ENCODE measurements at regions not wholly inside any gene's neighbourhood (a gene's known extent, or its start where the extent isn't known, plus 50 kb on each side); places are given as distances from the start of the nearest gene placed in this dataset.

DNA sequence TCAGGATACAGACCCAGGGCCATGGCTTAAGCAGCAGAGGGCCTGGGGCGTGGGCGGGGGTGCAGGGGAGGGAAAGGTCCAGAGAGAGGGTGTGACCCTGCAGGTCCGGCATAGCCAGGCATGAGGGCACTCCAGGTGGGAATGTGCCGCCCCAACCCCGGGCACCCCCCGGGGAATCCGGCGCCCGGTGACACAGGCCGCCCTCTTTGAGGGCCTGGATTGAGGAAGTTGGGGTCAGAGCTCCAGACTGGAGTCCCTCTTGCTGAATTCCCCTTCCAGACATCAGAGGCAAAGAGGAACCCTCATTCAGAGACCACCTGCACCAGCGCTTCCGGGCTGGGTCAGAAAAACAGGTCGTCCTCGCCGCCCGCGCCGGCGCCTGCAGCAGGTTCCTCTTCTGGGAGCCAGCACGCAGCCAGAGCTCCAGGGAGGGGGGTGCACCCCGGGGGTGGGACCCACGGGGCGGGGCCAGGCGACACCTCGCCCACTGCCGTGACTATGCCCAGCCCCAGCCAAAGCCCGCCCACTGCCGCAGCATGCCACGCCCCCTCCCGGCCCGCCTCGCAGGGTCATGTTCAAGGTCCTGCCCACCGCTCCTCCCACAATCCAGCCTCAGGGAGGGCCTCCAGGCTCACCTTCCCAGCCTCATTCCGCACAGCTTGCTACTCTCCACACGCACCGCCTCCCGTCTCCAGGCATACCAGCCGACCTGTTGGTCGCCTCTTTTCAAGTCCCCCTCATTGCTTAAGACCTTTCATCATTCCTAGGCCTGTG is 98.3 kb upstream of the ID2 start:
- H3K27ac Mint-ChIP-seq = peak overlapping the region; percentile 86
- H3K4me1 Mint-ChIP-seq (ENCODE audit: low read depth) = peaks cover 90% of the 10 kb centered on the region
- no peaks in the 10 kb centered on the region for H3K9me3 Mint-ChIP-seq
- no peaks in the 10 kb centered on the region for H3K36me3 Mint-ChIP-seq (ENCODE audit: low read depth)
- peak overlapping the region; percentile 55 for H3K4me3 Mint-ChIP-seq
- peaks cover 13% of the 10 kb centered on the region for H3K27me3 Mint-ChIP-seq

DNA sequence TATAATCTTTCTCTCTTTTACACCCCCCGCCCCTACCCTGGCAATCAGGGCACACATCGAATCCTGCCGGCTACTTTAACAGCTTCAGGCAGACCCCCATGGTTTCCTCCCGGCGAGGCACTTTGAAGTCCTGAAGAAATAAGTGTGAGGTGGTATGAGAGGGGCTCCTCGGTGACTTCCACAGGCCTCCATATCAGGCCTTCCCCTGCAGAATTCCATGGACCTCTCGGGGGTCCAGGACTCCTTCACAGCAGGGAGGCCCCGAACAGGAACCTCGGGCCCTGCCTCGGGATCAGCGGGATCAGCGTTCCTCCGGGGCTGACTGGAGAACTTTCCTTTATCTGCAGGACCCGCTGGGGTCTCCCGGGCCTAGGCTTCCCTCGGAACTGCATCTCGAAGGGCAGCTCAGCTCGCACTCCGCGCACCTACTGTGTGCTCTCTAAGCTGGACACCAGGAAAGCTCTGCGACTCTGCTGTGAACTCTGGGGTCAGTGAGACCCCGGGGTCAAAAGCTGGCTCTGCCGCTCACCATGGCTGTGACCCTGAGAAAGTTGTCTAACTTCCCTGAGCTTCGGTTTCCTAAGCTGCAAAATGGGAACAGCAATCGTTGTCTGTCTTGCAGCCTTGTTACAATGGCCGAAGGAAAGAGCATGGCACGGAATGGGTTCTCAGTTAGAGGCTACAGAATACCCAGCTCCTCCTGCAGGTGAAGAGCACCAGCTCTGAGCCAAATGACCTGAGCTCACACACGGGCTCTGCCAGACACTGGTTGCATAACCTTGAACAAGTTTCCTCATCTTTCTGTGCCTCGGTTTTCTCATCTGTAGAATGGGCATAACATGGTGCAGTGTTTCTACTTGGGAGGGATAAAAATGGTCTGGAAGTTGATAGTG is 97.4 kb upstream of the ID2 start:
- Mint-ChIP-seq H3K27me3 (peaks cover 17% of the 10 kb centered on the region), H3K9me3 (no peaks in the 10 kb centered on the region), H3K36me3 (ENCODE audit: low read depth) (no peaks in the 10 kb centered on the region), H3K4me3 (peak overlapping the region; percentile 55), H3K27ac (peak overlapping the region; percentile 86), H3K4me1 (ENCODE audit: low read depth) (peaks cover 92% of the 10 kb centered on the region)

- Mint-ChIP-seq H3K4me1 (ENCODE audit: low read depth) (peaks cover 70% of the 10 kb centered on the region), H3K27me3 (peaks cover 27% of the 10 kb centered on the region), H3K4me3 (no peak overlapping the region), H3K9me3 (no peaks in the 10 kb centered on the region), H3K36me3 (ENCODE audit: low read depth) (no peaks in the 10 kb centered on the region), H3K27ac (peak overlapping the region; percentile 85)
These were observed 95.3 kb upstream of the ID2 start for GRCh38 chr2:8586457-8587051.

DNA sequence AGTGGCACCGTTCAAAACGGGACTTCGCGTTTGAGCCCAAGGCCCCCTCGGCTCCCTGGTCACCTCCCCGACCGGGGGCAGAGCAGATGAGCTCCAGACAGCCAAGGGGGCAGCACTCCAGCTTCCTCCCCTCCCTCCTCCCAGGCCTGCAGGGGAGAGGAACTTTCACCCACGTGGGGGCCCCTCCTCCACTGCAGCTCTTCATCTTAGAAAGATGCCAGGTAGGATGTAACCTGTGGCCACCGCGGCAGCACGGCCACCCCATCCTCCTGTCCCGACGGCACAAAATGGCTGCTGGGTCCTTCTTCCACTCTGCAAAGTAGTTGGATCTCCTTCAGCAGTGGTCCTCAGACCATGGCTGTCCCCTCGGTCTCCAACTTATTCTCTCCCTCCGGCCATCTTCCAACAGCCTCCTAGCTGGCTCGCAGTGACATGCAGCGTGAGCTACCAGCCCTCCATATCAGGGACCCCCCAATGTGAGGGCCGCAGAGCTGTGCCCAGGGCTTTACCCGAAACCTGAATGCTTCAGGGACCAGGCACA is 94.5 kb upstream of the ID2 start:
- Mint-ChIP-seq H3K36me3 (ENCODE audit: low read depth) (no peaks in the 10 kb centered on the region), H3K9me3 (no peaks in the 10 kb centered on the region), H3K27me3 (peaks cover 27% of the 10 kb centered on the region), H3K4me3 (no peak overlapping the region), H3K27ac (no peak overlapping the region), H3K4me1 (ENCODE audit: low read depth) (peaks cover 63% of the 10 kb centered on the region)

DNA sequence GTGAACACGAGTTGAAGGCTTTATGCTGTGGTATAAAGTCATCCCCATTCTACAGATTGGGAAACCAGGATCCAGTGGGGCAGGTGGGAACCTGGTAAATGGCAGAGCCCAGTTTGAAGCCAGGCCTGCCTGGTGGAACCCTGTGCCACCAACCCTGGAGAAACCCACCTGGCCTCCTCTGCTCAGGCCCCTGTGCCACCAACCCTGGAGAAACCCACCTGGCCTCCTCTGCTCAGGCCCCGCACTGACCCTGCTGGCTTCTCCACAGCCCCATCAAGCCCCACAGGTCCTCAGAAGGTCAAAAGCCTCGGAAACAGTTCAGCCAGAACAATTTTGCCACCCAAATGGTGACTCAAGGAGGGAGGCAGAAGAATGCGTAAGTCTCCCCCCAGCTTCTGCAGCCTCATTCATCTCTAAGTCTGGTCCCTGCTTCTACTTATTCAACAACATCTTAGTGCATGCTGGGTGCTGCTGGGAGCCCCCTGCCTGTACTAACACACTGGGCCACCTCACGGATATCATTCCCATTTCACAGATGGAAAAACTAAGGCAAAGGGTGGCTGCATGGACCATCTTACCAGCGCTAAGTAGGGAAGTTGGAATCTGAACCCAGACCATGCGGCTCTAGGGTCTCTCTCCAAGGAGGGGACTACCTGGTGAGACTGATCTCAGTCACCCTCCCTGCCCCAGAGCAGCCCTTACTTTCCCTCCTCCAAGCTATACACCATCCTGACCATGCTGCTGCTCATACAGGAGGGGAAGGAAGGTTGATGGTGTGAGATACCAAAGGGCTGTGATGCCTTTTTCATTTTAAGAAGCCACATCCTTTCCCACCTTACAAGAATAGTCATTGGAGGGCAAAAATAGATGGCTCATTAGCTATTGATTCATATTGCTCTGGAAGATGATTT is 93.7 kb upstream of the ID2 start:
- H3K36me3 Mint-ChIP-seq (ENCODE audit: low read depth) = no peaks in the 10 kb centered on the region
- no peak overlapping the region for H3K4me3 Mint-ChIP-seq
- peak overlapping the region; percentile 71 for H3K27ac Mint-ChIP-seq
- peaks cover 54% of the 10 kb centered on the region for H3K4me1 Mint-ChIP-seq (ENCODE audit: low read depth)
- H3K9me3 Mint-ChIP-seq = no peaks in the 10 kb centered on the region
- H3K27me3 Mint-ChIP-seq = peaks cover 27% of the 10 kb centered on the region

- H3K27ac Mint-ChIP-seq = no peak overlapping the region
- no peaks in the 10 kb centered on the region for H3K9me3 Mint-ChIP-seq
- no peaks in the 10 kb centered on the region for H3K36me3 Mint-ChIP-seq (ENCODE audit: low read depth)
- peaks cover 49% of the 10 kb centered on the region for H3K4me1 Mint-ChIP-seq (ENCODE audit: low read depth)
- no peak overlapping the region for H3K4me3 Mint-ChIP-seq
- H3K27me3 Mint-ChIP-seq = peaks cover 27% of the 10 kb centered on the region
These were observed 93.0 kb upstream of the ID2 start for GRCh38 chr2:8588831-8589191.

- Mint-ChIP-seq H3K9me3 (no peaks in the 10 kb centered on the region), H3K4me3 (no peak overlapping the region), H3K27me3 (peaks cover 24% of the 10 kb centered on the region), H3K27ac (no peak overlapping the region), H3K4me1 (ENCODE audit: low read depth) (peaks cover 42% of the 10 kb centered on the region), H3K36me3 (ENCODE audit: low read depth) (no peaks in the 10 kb centered on the region)
These were observed 92.1 kb upstream of the ID2 start for GRCh38 chr2:8589721-8590120.

DNA sequence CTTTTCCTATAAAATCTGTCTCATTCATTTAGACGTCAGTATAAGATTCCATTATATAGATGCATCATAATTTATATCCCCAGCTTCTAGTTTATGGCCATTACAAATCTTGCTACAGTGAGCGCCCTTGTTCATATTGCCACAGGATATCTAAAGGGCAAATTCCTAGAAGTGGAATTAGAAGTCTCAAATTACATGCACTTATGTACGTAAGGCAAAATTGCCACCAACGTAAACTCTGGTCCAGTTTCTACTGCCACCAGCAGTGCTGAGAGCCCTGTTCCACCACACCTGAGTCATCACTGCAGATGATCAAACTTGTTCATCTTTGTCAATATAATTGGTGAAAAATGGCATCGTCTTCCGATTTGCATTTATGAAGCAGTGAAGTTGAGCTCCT is 90.9 kb upstream of the ID2 start:
- Mint-ChIP-seq H3K36me3 (ENCODE audit: low read depth) (no peaks in the 10 kb centered on the region), H3K27ac (no peak overlapping the region), H3K9me3 (no peaks in the 10 kb centered on the region), H3K4me1 (ENCODE audit: low read depth) (peaks cover 34% of the 10 kb centered on the region), H3K4me3 (no peak overlapping the region), H3K27me3 (peaks cover 20% of the 10 kb centered on the region)

DNA sequence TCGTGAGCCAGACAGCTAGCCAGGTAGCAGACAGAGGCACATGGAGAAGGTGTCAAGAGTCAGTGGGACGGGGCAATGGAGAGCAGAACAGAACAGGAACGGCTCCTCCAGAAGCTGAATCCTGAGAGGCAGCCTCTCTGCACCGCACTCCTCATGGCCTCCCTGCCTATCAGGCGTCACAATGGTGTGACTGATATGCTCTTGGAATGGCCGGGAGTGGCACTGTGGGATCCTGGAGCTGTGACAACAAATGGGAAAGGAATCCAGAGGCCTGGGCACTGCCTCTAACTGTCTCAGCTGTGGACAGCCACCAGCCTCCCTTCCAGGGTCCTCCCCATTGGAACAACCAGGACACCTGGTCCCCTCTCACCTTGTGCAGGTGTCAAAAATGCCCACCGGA is 89.1 kb upstream of the ID2 start:
- Mint-ChIP-seq H3K4me1 (ENCODE audit: low read depth) (peaks cover 19% of the 10 kb centered on the region), H3K36me3 (ENCODE audit: low read depth) (no peaks in the 10 kb centered on the region), H3K4me3 (no peak overlapping the region), H3K9me3 (no peaks in the 10 kb centered on the region), H3K27me3 (peaks cover 20% of the 10 kb centered on the region), H3K27ac (no peak overlapping the region)

DNA sequence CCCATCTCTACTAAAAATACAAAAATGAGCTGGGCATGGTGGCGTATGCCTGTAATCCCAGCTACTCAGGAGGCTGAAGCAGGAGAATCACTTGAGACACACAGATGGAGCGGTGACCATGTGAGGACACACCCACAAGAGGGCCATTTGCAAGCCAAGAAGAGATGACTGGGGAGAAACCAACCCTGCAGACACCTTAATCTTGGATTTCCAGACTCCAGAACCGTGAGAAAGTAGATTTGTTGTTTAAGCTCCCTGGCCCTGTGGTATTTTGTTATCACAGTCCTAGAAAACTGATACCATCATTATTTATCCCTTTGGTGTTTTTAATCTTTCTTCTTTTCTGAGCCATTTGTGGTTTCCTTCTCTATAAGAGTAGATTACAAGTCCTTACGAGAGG is 88.6 kb upstream of the ID2 start:
- peaks cover 14% of the 10 kb centered on the region for H3K4me1 Mint-ChIP-seq (ENCODE audit: low read depth)
- H3K9me3 Mint-ChIP-seq = no peaks in the 10 kb centered on the region
- H3K36me3 Mint-ChIP-seq (ENCODE audit: low read depth) = no peaks in the 10 kb centered on the region
- peaks cover 16% of the 10 kb centered on the region for H3K27me3 Mint-ChIP-seq
- H3K27ac Mint-ChIP-seq = no peak overlapping the region
- H3K4me3 Mint-ChIP-seq = no peak overlapping the region

DNA sequence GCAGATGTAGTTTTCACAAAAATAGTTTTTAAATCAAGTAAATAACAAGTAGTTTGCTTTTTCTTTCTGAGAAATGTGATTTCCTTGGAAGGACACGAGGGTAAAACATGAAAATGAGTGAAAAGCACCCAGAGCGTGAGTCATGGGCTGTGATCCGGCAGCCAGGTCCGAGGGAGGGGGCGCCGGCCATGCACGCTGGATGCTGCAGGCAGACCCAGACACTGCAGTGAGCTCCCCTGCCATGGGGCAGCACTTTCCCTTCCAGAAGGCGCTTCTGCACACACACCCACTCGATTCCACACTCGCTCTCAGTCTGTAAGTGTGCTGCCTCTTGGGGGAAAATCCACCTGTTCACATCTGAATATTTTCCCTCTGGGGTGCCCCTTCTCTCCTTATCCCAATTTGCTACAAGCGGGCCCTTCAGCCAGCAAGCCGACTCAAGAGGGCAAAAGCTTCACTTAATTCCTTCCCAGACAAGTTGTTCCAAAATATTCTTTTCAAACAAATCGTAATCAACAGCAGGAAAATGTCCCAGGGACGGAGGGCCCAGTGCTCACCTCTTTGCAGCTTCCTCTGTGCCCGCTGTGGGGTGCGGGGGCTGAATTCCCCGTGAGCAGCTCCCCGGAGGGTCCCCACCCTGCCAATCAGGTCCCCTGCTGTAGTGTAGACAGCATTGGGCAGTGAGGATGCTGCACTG is 87.0 kb upstream of the ID2 start:
- no peak overlapping the region for H3K4me3 Mint-ChIP-seq
- no peak overlapping the region for H3K27ac Mint-ChIP-seq
- peaks cover 6% of the 10 kb centered on the region for H3K4me1 Mint-ChIP-seq (ENCODE audit: low read depth)
- H3K27me3 Mint-ChIP-seq = peaks cover 8% of the 10 kb centered on the region
- H3K9me3 Mint-ChIP-seq = no peaks in the 10 kb centered on the region
- H3K36me3 Mint-ChIP-seq (ENCODE audit: low read depth) = no peaks in the 10 kb centered on the region

DNA sequence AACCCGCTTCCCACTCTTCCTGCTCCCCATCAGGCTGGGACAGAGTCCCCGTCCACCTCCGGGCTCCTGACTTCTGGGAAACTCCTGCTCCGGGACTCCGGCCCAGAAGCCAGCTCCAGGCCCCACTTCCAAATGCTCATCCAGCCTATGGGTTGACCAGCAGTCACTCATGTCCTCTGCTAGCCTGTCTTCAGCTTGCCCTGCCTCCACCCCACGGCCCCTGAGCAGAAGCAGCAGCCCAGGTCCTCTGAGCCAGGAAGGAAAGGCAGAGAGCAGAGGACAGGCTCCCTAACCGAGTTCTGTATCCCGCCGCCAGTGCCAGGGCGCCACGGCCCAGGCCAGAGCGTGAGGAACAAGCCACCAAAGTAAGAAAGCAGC is 86.4 kb upstream of the ID2 start:
- no peak overlapping the region for H3K27ac Mint-ChIP-seq
- H3K9me3 Mint-ChIP-seq = no peaks in the 10 kb centered on the region
- H3K36me3 Mint-ChIP-seq (ENCODE audit: low read depth) = no peaks in the 10 kb centered on the region
- peaks cover 6% of the 10 kb centered on the region for H3K4me1 Mint-ChIP-seq (ENCODE audit: low read depth)
- peaks cover 5% of the 10 kb centered on the region for H3K27me3 Mint-ChIP-seq
- no peak overlapping the region for H3K4me3 Mint-ChIP-seq

DNA sequence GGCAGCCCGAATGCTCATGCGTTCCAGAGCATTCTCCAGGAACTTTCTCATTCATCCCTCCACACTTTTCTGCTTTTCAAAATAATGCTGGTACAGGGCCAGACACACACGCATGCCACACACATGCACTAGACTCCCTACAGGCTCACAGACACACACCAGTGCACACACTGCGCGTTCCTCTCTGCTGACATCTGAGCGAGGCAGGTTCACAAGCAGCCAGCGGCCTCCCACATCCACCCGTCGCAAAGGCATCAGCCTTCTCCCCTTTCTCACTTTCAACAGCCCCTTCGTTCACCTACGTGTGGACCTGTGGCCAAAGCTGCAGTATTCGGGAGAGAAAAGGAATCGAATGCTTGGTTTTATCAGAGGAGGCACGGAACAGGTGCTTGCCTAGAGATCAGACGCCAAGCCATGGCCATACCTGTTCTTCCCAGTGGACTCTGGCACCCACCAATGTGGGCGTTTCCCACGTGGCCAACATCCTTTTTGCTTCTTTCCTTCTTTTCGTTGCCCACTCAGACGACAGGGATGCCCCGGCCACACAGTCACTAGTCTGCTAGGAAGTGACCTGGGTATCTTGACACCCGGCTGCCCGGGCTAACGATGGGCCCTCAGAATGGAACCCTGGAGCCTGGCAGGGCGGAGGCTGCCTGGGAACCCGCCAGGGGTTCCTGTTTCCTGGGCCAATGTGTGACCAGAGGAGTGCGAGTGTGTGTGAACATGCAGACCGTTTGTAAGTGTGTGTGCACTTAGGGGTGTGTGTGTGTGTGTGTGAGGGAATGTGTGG is 85.8 kb upstream of the ID2 start:
- H3K27ac Mint-ChIP-seq = peak overlapping the region; percentile 70
- H3K36me3 Mint-ChIP-seq (ENCODE audit: low read depth) = no peaks in the 10 kb centered on the region
- peaks cover 5% of the 10 kb centered on the region for H3K27me3 Mint-ChIP-seq
- peaks cover 6% of the 10 kb centered on the region for H3K4me1 Mint-ChIP-seq (ENCODE audit: low read depth)
- no peaks in the 10 kb centered on the region for H3K9me3 Mint-ChIP-seq
- H3K4me3 Mint-ChIP-seq = no peak overlapping the region
